HEK293 (cell line): ENCODE measurements at regions not wholly inside any gene's neighbourhood (a gene's known extent, or its start where the extent isn't known, plus 50 kb on each side); places are given as distances from the start of the nearest gene placed in this dataset.

Source experiments
- GLI4 ChIP-seq: fragments of 450-650 bp; formaldehyde crosslinking; IDR thresholded peaks from 2 replicates; pipeline ENCODE4 v1.5.1; 2016; ENCODE audit warnings: missing biosample characterization, missing genetic modification characterization
- HOXA7 ChIP-seq: sonication (generic); formaldehyde crosslinking; IDR thresholded peaks from 2 replicates; pipeline ENCODE4 v1.8.1; 2022; ENCODE audit warnings: missing genetic modification reagents, borderline replicate concordance
- SP2 ChIP-seq: fragments of 450-650 bp; formaldehyde crosslinking; IDR thresholded peaks from 2 replicates; pipeline ENCODE4 v1.5.1; 2016; ENCODE audit warnings: missing biosample characterization, missing genetic modification characterization
- ZFP41 ChIP-seq: fragments of 450-650 bp; formaldehyde crosslinking; IDR thresholded peaks from 2 replicates; pipeline ENCODE4 v1.5.1; 2016; ENCODE audit warnings: missing biosample characterization, missing genetic modification characterization, borderline replicate concordance
- ZNF791 ChIP-seq: fragments of 450-650 bp; formaldehyde crosslinking; IDR thresholded peaks from 2 replicates; pipeline ENCODE4 v1.5.1; 2016; ENCODE audit warnings: missing biosample characterization, missing genetic modification characterization
- ZNF830 ChIP-seq: fragments of 450-650 bp; IDR thresholded peaks from 2 replicates; pipeline ENCODE4 v1.5.0; 2018; ENCODE audit warnings: missing biosample characterization, missing genetic modification characterization, low read depth, mild to moderate bottlenecking, moderate library complexity
- TF ChIP-seq, protein P1 (sequence below): fragments of 450-650 bp; formaldehyde crosslinking; IDR thresholded peaks from 2 replicates; pipeline ENCODE4 v1.5.1; 2016; ENCODE audit warnings: missing biosample characterization, missing genetic modification characterization

DNA sequence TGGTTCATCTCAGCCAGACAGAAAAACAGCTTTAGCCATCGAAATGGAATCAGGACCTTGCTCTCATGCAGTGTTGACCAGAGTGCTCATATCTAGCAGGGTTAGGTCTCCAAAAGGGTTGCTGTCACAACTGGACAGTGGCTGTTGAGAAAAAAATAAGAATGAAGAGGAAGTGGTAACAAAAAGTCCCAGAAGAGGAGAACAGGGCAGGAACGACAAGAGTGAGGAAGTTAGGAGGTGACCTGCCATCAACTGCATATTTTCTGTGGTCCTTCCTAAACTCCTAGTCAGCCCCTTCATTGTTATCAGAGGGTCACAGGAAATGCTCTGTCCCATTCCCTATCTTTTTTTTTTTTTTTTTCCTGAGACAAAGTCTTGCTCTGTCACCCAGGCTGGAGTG lies 188.1 kb upstream of the LINC00305 start:
- TF ChIP-seq GLI4 (no peak), ZFP41 (tag by site-specific recombination) (no peak), ZNF830 (tag by site-specific recombination) (no peak), HOXA7 (no peak), ZNF791 (tag by site-specific recombination) (no peak), SP2 (tag by site-specific recombination) (no peak)
- TF ChIP-seq, protein P1, sequence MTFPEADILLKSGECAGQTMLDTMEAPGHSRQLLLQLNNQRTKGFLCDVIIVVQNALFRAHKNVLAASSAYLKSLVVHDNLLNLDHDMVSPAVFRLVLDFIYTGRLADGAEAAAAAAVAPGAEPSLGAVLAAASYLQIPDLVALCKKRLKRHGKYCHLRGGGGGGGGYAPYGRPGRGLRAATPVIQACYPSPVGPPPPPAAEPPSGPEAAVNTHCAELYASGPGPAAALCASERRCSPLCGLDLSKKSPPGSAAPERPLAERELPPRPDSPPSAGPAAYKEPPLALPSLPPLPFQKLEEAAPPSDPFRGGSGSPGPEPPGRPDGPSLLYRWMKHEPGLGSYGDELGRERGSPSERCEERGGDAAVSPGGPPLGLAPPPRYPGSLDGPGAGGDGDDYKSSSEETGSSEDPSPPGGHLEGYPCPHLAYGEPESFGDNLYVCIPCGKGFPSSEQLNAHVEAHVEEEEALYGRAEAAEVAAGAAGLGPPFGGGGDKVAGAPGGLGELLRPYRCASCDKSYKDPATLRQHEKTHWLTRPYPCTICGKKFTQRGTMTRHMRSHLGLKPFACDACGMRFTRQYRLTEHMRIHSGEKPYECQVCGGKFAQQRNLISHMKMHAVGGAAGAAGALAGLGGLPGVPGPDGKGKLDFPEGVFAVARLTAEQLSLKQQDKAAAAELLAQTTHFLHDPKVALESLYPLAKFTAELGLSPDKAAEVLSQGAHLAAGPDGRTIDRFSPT (tag by site-specific recombination), result no peak
